HEK293T (cell line): ENCODE measurements at regions not wholly inside any gene's neighbourhood (a gene's known extent, or its start where the extent isn't known, plus 50 kb on each side); places are given as distances from the start of the nearest gene placed in this dataset.

Experiments used
- CTCF ChIA-PET: fragments of 350-600 bp; formaldehyde crosslinking; extraction: SDS; loops from one replicate; lab custom pipeline; 2021; ENCODE audit warnings: antibody characterized with exemption, inconsistent platforms; lab: Yijun Ruan, JAX
- POLR2A ChIA-PET: fragments of 350-600 bp; formaldehyde crosslinking; extraction: SDS; loops from one replicate; lab custom pipeline; 2020; ENCODE audit warnings: antibody characterized with exemption, inconsistent platforms; lab: Yijun Ruan, JAX
- DNase-seq: peaks from one replicate; pipeline ENCODE4 v3.0.0; 2012; ENCODE audit warnings: mixed read lengths; ENCODE audit errors: extremely low spot score
- ARNT ChIP-seq: fragments of 450-650 bp; IDR thresholded peaks from 2 replicates; pipeline ENCODE4 v1.6.1; 2017; ENCODE audit warnings: mild to moderate bottlenecking
- BHLHE40 ChIP-seq: fragments of 450-650 bp; IDR thresholded peaks from 2 replicates; pipeline ENCODE4 v1.6.1; 2016; ENCODE audit warnings: mild to moderate bottlenecking, moderate library complexity, borderline replicate concordance
- CTBP1 ChIP-seq: fragments of 450-650 bp; IDR thresholded peaks from 2 replicates; pipeline ENCODE4 v1.6.1; 2016; ENCODE audit warnings: borderline replicate concordance
- ELF4 ChIP-seq: fragments of 450-650 bp; IDR thresholded peaks from 2 replicates; pipeline ENCODE4 v1.6.1; 2017; ENCODE audit warnings: antibody characterized with exemption
- FOXA1 ChIP-seq: fragments of 450-650 bp; IDR thresholded peaks from 2 replicates; pipeline ENCODE4 v1.6.1; 2016; ENCODE audit warnings: mild to moderate bottlenecking
- FOXK2 ChIP-seq: fragments of 450-650 bp; IDR thresholded peaks from 2 replicates; pipeline ENCODE4 v1.6.1; 2016; ENCODE audit warnings: mild to moderate bottlenecking
- FOXM1 ChIP-seq: fragments of 450-650 bp; IDR thresholded peaks from 2 replicates; pipeline ENCODE4 v1.6.1; 2017; ENCODE audit warnings: mild to moderate bottlenecking, borderline replicate concordance
- HDGF ChIP-seq: fragments of 450-650 bp; IDR thresholded peaks from 2 replicates; pipeline ENCODE4 v1.6.1; 2017; ENCODE audit warnings: antibody characterized with exemption, borderline replicate concordance
- L3MBTL2 ChIP-seq: fragments of 450-650 bp; conservative IDR thresholded peaks from 2 replicates; pipeline ENCODE4 v1.6.1; 2016; ENCODE audit warnings: mild to moderate bottlenecking
- LEF1 ChIP-seq: fragments of 450-650 bp; IDR thresholded peaks from 2 replicates; pipeline ENCODE4 v1.6.1; 2017; ENCODE audit warnings: mild to moderate bottlenecking, borderline replicate concordance
- NFRKB ChIP-seq: fragments of 450-650 bp; IDR thresholded peaks from 2 replicates; pipeline ENCODE4 v1.6.1; 2016; ENCODE audit warnings: mild to moderate bottlenecking, moderate library complexity
- SP1 ChIP-seq: fragments of 450-650 bp; IDR thresholded peaks from 2 replicates; pipeline ENCODE4 v1.6.1; 2017
- SUZ12 ChIP-seq: fragments of 450-650 bp; IDR thresholded peaks from 2 replicates; pipeline ENCODE4 v1.6.1; 2016; ENCODE audit warnings: mild to moderate bottlenecking
- TARDBP ChIP-seq: fragments of 450-650 bp; IDR thresholded peaks from 2 replicates; pipeline ENCODE4 v1.6.1; 2016
- ZNF384 ChIP-seq: fragments of 450-650 bp; IDR thresholded peaks from 2 replicates; pipeline ENCODE4 v1.6.1; 2016
- TF ChIP-seq, protein P1 (sequence below): fragments of 450-650 bp; IDR thresholded peaks from 2 replicates; pipeline ENCODE4 v1.6.1; 2016

DNA sequence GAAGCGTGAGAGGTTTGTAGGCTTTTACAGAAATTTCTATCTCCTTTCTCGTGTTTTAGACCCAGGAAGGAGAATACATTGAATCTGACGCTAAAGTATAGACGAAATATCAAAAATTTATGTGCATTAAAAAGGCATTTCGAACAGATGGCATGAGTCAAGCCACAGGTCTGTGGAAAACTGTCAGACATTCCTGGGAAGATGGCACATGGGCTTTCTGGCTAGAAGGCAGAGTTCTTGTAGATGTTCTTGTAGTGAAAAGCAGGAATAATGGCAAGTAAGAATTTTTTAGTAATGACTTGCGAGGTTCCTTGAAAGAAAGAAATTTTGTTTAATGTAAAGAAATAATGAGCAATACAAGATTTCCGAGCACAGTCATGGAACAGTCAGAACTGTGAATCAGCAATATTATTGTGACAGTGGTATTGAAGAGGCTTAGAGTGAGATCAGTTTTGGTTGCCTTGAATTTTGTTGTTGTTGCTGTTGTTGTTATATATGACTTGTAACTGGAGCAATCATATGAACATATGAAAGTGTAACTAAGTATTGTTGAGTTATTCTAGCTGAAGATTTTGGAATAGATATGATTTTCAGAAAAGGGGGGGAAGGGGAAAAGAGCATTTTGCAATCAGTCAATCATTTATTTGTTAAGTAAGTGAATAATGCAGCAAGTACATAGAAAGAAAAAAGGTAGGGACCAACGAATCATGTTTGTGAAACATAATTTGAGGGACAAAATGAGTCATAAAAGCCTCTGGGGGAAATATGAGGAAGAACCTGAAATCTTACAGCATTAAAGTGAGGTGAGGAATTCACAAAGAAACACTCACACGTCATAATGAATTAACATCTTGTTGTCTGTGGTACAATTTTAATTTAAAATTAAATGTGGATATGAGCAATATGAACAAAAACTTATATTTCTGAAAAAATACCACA, 339.0 kb upstream of the CTNND2 start:
- TF ChIP-seq ELF4 (no peak), HDGF (no peak)
- POLR2A ChIA-PET = no interaction called here
- DNase-seq = no peak
- CTCF ChIA-PET = no interaction called here

DNA sequence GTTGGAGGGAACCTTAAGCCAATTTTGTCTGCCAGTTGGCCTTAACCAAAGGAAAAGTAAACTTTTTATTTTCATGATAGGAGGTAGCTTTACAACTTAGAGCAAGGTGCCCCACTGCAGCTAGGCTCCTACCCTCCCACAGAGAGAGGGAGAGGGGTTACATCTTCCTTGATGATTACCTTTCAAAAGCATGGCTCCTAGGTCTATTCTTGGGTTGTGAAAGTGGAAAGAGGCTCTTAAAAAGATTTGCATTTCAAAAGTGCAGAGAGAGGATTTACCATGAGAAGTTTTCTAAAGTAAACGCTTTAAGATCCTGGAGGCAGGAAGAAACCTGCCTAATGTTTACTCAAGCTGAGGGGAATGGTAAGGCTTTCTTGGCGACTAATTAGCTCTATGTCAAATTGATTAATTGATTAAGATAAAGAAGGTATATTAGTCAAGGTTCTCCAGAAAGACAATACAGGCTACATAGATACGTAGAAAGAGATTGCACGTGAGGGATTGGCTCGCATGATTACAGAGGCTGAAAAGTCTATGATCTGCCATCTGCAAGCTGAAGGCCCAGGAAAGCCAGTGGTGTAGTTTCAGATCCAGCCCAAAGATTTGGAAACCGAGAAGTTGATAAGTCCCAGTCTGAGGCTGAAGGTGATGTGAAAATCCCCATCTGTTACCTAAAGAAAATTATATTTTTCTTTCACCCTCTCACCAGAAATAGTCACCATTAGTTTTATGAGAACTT, 333.8 kb upstream of the CTNND2 start:
- ChIA-PET CTCF (no interaction called here), POLR2A (no interaction called here)
- DNase-seq = no peak
- TF ChIP-seq SP1 (no peak), FOXM1 (no peak), ELF4 (no peak), LEF1 (no peak), CTBP1 (no peak), ARNT (no peak), ZNF384 (no peak), SUZ12 (no peak), BHLHE40 (no peak), HDGF (no peak), L3MBTL2 (no peak), TARDBP (no peak)

DNA sequence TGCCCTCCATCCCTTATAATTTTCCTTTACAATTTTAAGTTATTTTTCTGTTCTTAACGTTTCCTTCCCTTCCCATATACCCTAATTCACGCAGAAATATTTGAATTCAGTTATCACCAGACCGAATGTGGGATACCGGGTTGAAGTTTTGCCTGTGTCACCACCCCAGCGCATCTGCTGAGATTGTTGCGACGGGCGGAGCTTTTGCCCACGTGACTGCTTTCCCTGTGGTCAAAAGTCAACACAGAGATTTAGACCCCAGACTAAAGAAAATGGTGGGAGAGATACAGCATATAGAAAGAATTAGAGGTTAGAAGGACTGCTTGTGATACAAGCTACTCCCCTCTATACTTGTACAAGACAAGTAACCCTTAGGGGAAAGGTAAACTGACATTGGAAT, 326.4 kb upstream of the CTNND2 start:
- DNase-seq = no peak
- ChIA-PET POLR2A (no interaction called here), CTCF (no interaction called here)
- no peak for TF ChIP-seq HDGF
- TF ChIP-seq ARNT = no peak
- TF ChIP-seq ELF4 = no peak
- no peak for TF ChIP-seq TARDBP
- TF ChIP-seq BHLHE40 = no peak
- TF ChIP-seq FOXM1 = no peak
- no peak for TF ChIP-seq FOXK2
- TF ChIP-seq LEF1 = no peak
- no peak for TF ChIP-seq CTBP1
- TF ChIP-seq, protein P1, sequence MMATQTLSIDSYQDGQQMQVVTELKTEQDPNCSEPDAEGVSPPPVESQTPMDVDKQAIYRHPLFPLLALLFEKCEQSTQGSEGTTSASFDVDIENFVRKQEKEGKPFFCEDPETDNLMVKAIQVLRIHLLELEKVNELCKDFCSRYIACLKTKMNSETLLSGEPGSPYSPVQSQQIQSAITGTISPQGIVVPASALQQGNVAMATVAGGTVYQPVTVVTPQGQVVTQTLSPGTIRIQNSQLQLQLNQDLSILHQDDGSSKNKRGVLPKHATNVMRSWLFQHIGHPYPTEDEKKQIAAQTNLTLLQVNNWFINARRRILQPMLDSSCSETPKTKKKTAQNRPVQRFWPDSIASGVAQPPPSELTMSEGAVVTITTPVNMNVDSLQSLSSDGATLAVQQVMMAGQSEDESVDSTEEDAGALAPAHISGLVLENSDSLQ = no peak
- no peak for TF ChIP-seq SP1
- no peak for TF ChIP-seq L3MBTL2
- no peak for TF ChIP-seq ZNF384
- TF ChIP-seq NFRKB = no peak
- TF ChIP-seq FOXA1 = no peak
- no peak for TF ChIP-seq SUZ12

DNA sequence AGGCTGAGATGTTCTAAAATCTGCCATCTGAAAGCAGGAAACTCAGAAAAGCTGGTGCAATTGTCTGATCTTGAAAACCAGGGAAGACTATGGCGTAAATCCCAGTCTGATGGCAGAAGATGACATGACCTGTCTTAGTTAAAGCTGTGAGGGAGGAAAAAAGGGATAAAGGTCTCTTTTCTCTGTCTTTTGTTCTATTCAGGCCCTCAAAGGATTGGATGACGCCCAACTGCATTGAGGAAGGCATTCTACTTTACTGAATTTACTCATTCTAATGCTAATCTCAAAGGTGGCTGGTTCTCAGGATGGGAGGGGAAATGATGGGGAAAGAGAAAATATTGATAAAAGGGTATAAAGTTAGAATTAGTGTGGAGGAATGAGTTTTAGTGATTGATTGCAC, 312.8 kb upstream of the CTNND2 start:
- no peak for TF ChIP-seq ARNT
- no peak for TF ChIP-seq TARDBP
- TF ChIP-seq, protein P1 = no peak
- TF ChIP-seq L3MBTL2 = no peak
- no peak for TF ChIP-seq ELF4
- no peak for TF ChIP-seq FOXM1
- no peak for TF ChIP-seq NFRKB
- no peak for TF ChIP-seq FOXA1
- TF ChIP-seq SP1 = no peak
- TF ChIP-seq HDGF = no peak
- no peak for TF ChIP-seq SUZ12
- TF ChIP-seq LEF1 = no peak
- no peak for TF ChIP-seq BHLHE40
- TF ChIP-seq ZNF384 = no peak
- TF ChIP-seq FOXK2 = no peak
- TF ChIP-seq CTBP1 = no peak
- ChIA-PET CTCF (no interaction called here), POLR2A (interaction anchor here (0.5 kb wide), 1 partner anchor 54 kb away, joined by 3 read pairs; no protein-coding TSS in a partner anchor)
- DNase-seq = no peak

DNA sequence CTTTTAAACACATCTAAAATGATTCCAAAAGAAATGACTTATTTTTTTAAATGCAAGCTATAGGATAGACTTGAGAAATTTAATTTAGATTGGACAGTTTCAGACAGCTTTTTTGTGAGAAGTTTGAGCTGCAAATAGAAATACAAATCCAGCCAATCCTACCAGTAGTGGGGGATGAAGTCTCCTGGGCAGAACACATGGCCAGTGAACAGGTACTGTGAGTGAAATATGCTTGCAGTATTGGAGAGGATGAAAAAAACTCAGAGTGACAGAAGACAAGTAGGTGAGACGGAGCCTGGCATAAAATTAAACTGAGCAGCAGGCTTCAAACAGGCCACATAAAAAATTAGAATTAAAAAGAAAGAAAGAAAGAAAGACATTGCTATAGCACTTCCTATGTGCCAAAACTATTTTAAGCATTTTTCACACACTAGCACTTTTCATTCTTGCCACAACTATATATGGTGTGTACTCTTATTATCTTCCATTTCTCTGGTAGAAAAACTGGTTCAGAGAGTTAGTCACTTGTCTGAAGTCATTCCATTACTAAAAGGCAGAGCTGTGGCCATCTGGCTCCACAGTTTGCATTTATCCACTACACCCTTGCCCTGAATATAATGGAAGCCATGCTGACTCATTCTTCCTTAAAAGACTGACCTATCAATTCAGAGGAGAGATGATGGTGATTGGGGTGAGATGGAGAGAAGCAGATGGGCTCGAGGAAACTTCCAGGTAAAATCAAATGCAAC, 310.2 kb upstream of the CTNND2 start:
- DNase-seq = no peak
- CTCF ChIA-PET = no interaction called here
- POLR2A ChIA-PET = no interaction called here
- no peak for TF ChIP-seq FOXA1
- no peak for TF ChIP-seq TARDBP
- no peak for TF ChIP-seq FOXM1
- TF ChIP-seq ARNT = no peak
- TF ChIP-seq ZNF384 = no peak
- no peak for TF ChIP-seq SP1
- TF ChIP-seq CTBP1 = no peak
- TF ChIP-seq LEF1 = no peak
- no peak for TF ChIP-seq ELF4
